ENCODE measurements at regions not wholly inside any gene's neighbourhood (a gene's known extent, or its start where the extent isn't known, plus 50 kb on each side); places are given as distances from the start of the nearest gene placed in this dataset.

GRCh38 chr20:51140671-51141070 is 117.8 kb upstream of the KCNG1 start:
- H3K9ac ChIP-seq (ENCODE audit: insufficient read depth in 1 of 2, low read depth in 2 of 2, low read length in 2 of 2): no peak overlapping the region

More at GRCh38 chr20:51140671-51141070, 117.8 kb upstream of the KCNG1 start:
- in situ Hi-C loops (cut with MboI): no loop called here
- no TSS peak for BruUV-seq (replicated peaks)
- H2AFZ ChIP-seq (ENCODE audit: low read depth, low read length): no peak overlapping the region
- no peaks in the 10 kb centered on the region for H3K36me3 ChIP-seq (ENCODE audit: control insufficient read depth, insufficient read depth, low read length)
- H3K79me2 ChIP-seq (ENCODE audit: control insufficient read depth, insufficient read depth, low read length): no peaks in the 10 kb centered on the region
- ATAC-seq: no peak
- H3K27me3 ChIP-seq (ENCODE audit: control insufficient read depth in 2 of 2, insufficient read depth in 2 of 2, low read length in 2 of 2): peaks cover 28 to 33% of the 10 kb centered on the region in 2 experiments; a peak in 4 of 5 replicates
- H3K9me3 ChIP-seq (replicated peaks; ENCODE audit: control insufficient read depth, insufficient read depth, low read depth, low read length): no peaks in the 10 kb centered on the region
- POLR2A ChIA-PET: no interaction called here
- no peak overlapping the region for H3K4me2 ChIP-seq (ENCODE audit: insufficient read depth, low read length)
- TF ChIP-seq ZNF764 (CRISPR knock-in tag; IDR thresholded peaks at IDR 0.05; ENCODE audit: low read depth) (no peak), ZNF12 (CRISPR knock-in tag; IDR thresholded peaks at IDR 0.05) (no peak), HDAC3 (IDR thresholded peaks at IDR 0.05; ENCODE audit: borderline replicate concordance, partially characterized antibody) (no peak), ZMIZ1 (IDR thresholded peaks at IDR 0.05; ENCODE audit: low read depth in 2 of 2, low read length in 2 of 2) (no peak), ADNP (tag; IDR thresholded peaks at IDR 0.05) (no peak), TAF9B (IDR thresholded peaks at IDR 0.05; ENCODE audit: partially characterized antibody) (no peak), SETDB1 (IDR thresholded peaks at IDR 0.05; ENCODE audit: low read length) (no peak), MTA1 (IDR thresholded peaks at IDR 0.05; ENCODE audit: borderline replicate concordance) (no peak), EGR1 (conservative IDR thresholded peaks at IDR 0.05) (no peak), CC2D1A (IDR thresholded peaks at IDR 0.05) (no peak), HNRNPH1 (optimal IDR thresholded peaks at IDR 0.05; ENCODE audit: low read depth, low read length) (no peak), BRF2 (IDR thresholded peaks at IDR 0.05; ENCODE audit: borderline replicate concordance, insufficient read depth, insufficient read length) (no peak), MEF2A (IDR thresholded peaks at IDR 0.05; ENCODE audit: control insufficient read depth, low read depth, low read length) (no peak), RBM15 (IDR thresholded peaks at IDR 0.05; ENCODE audit: insufficient read depth, low read length) (no peak)
- no peaks in the 10 kb centered on the region for H3K9me1 ChIP-seq (ENCODE audit: control insufficient read depth, insufficient read depth, low read length)
- H3K27ac ChIP-seq (ENCODE audit: extremely low read depth, low read depth, low read length): no peak overlapping the region
- no peak for DNase-seq (ENCODE audit: extremely low read depth in 1 of 4, low spot score in 3 of 4)
- no peaks in the 10 kb centered on the region for H4K20me1 ChIP-seq (replicated peaks; ENCODE audit: control insufficient read depth, insufficient read depth, low read length)
- intact Hi-C loops (cut with micrococcal nuclease): no loop called here
- no peak for FAIRE-seq
- CTCF ChIA-PET (ENCODE audit: low intra/inter-chr PET ratio): no interaction called here
- WGBS (ENCODE audit: insufficient coverage, low coverage, missing lambda C conversion rate): 0% methylated on average over 7 of the region's 7 CpGs
- no peaks in the 10 kb centered on the region for H3K4me1 ChIP-seq (replicated peaks in 1 of 2; ENCODE audit: control insufficient read depth in 2 of 2, insufficient read depth in 2 of 2, low read length in 2 of 2)
- no peak overlapping the region for H3K4me3 ChIP-seq

Measured in K562 (cell line).